HG02610 (cell line): ENCODE measurements at regions not wholly inside any gene's neighbourhood (a gene's known extent, or its start where the extent isn't known, plus 50 kb on each side); places are given as distances from the start of the nearest gene placed in this dataset.
A peak's percentile ranks its signal among the peaks of the same experiment; 100 is the strongest.
"Not testable (repeated sequence)": the region's sequence is repeated elsewhere in the genome, so short reads cannot be mapped to it uniquely, and the experiment has no call there.

Experiments
- ATAC-seq: cut with Tn5 transposase; IDR thresholded peaks from one replicate; pipeline ENCODE4 v1.9.1; 2021; ENCODE audit warnings: mild to moderate bottlenecking, moderate library complexity; ENCODE audit not compliant: unreplicated experiment

- not testable (repeated sequence) for ATAC-seq
These were observed 1093.1 kb upstream of the DEFB115 start for GRCh38 chr20:30164389-30164788.

- no peak for ATAC-seq
These were observed 1089.9 kb upstream of the DEFB115 start for GRCh38 chr20:30167540-30167939.

GRCh38 chr20:30168025-30168799, 1089.3 kb upstream of the DEFB115 start:
- no peak for ATAC-seq

GRCh38 chr20:30168800-30169138, 1088.7 kb upstream of the DEFB115 start:
- no peak for ATAC-seq

GRCh38 chr20:30175681-30176080, 1081.8 kb upstream of the DEFB115 start:
- no peak for ATAC-seq

- not testable (repeated sequence) for ATAC-seq
These were observed 1074.3 kb upstream of the DEFB115 start for GRCh38 chr20:30183124-30183523.

- ATAC-seq = not testable (repeated sequence)
These were observed 1065.7 kb upstream of the DEFB115 start for GRCh38 chr20:30191785-30192184.

GRCh38 chr20:30234477-30234876, 1023.0 kb upstream of the DEFB115 start:
- ATAC-seq = not testable (repeated sequence)

- not testable (repeated sequence) for ATAC-seq
These were observed 982.4 kb upstream of the DEFB115 start for GRCh38 chr20:30275073-30275472.

- ATAC-seq = no peak
These were observed 975.8 kb upstream of the DEFB115 start for GRCh38 chr20:30281584-30282197.

GRCh38 chr20:30283476-30284280, 973.8 kb upstream of the DEFB115 start:
- peak; percentile 62 for ATAC-seq

- ATAC-seq = no peak
These were observed 973.1 kb upstream of the DEFB115 start for GRCh38 chr20:30284281-30284905.

- ATAC-seq = no peak
These were observed 971.8 kb upstream of the DEFB115 start for GRCh38 chr20:30285677-30286076.

- no peak for ATAC-seq
These were observed 971.3 kb upstream of the DEFB115 start for GRCh38 chr20:30286157-30286556.

GRCh38 chr20:30287459-30287858, 970.0 kb upstream of the DEFB115 start:
- not testable (repeated sequence) for ATAC-seq

GRCh38 chr20:30288346-30288745, 969.1 kb upstream of the DEFB115 start:
- ATAC-seq = no peak

- ATAC-seq = not testable (repeated sequence)
These were observed 968.4 kb upstream of the DEFB115 start for GRCh38 chr20:30289049-30289448.

GRCh38 chr20:30289711-30290141, 967.7 kb upstream of the DEFB115 start:
- not testable (repeated sequence) for ATAC-seq

- peak; percentile 68 for ATAC-seq
These were observed 967.0 kb upstream of the DEFB115 start for GRCh38 chr20:30290361-30291063.

GRCh38 chr20:30291064-30291379, 966.4 kb upstream of the DEFB115 start:
- not testable (repeated sequence) for ATAC-seq

- not testable (repeated sequence) for ATAC-seq
These were observed 965.8 kb upstream of the DEFB115 start for GRCh38 chr20:30291686-30292085.
